Mesothelial cell of epicardium (in vitro differentiated cells): ENCODE measurements at regions not wholly inside any gene's neighbourhood (a gene's known extent, or its start where the extent isn't known, plus 50 kb on each side); places are given as distances from the start of the nearest gene placed in this dataset.

Experiments
- DNase-seq, 2 experiments: peaks; one replicate each; pipeline ENCODE4 v3.0.0; 2021; ENCODE audit warnings: low spot score in 2 of 2; ENCODE audit not compliant: unreplicated experiment in 2 of 2
- H3K27ac Mint-ChIP-seq: 2 replicates; pipeline ENCODE4 v1.8.0; 2021; ENCODE audit warnings: mixed read lengths
- H3K27me3 Mint-ChIP-seq: 2 replicates; pipeline ENCODE4 v1.8.0; 2021; ENCODE audit warnings: low read depth, mixed read lengths
- H3K36me3 Mint-ChIP-seq: 2 replicates; pipeline ENCODE4 v1.8.0; 2021; ENCODE audit warnings: mixed read lengths
- H3K4me1 Mint-ChIP-seq: 2 replicates; pipeline ENCODE4 v1.8.0; 2021; ENCODE audit warnings: mixed read lengths
- H3K4me3 Mint-ChIP-seq: 2 replicates; pipeline ENCODE4 v1.8.0; 2021; ENCODE audit warnings: mild to moderate bottlenecking, moderate library complexity, mixed read lengths
- H3K9me3 Mint-ChIP-seq: 2 replicates; pipeline ENCODE4 v1.8.0; 2021; ENCODE audit warnings: mixed read lengths
- TF ChIP-seq, protein P1 (sequence below): fragments of 200-600 bp; sonication (generic); IDR thresholded peaks from one replicate; pipeline ENCODE4 v1.5.0; 2021; ENCODE audit warnings: antibody characterized with exemption; ENCODE audit not compliant: unreplicated experiment

DNA sequence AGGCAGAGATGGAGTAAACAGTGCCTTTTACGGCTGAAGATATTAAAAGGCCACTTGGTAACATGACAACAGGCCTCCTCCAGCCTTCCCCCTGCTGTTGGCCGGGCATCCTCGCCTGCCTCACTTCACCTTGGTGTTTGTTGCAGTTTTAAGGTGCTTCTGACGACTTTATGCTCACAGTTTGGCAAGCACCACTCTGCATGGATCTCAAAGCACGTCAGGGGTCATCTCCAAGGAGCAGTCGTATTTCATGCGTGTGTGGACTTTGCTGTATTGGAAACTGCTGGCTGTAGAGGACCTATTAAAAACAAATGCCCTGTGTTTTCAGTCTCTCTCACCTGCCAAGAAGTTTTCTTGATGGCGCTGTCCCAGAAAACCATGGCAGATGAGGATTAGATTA is 483.1 kb downstream of the RPS24 start:
- no peaks in the 10 kb centered on the region for H3K36me3 Mint-ChIP-seq
- DNase-seq = no peak
- H3K27me3 Mint-ChIP-seq = no peaks in the 10 kb centered on the region
- H3K4me3 Mint-ChIP-seq = no peak overlapping the region
- no peak overlapping the region for H3K27ac Mint-ChIP-seq
- TF ChIP-seq, protein P1, sequence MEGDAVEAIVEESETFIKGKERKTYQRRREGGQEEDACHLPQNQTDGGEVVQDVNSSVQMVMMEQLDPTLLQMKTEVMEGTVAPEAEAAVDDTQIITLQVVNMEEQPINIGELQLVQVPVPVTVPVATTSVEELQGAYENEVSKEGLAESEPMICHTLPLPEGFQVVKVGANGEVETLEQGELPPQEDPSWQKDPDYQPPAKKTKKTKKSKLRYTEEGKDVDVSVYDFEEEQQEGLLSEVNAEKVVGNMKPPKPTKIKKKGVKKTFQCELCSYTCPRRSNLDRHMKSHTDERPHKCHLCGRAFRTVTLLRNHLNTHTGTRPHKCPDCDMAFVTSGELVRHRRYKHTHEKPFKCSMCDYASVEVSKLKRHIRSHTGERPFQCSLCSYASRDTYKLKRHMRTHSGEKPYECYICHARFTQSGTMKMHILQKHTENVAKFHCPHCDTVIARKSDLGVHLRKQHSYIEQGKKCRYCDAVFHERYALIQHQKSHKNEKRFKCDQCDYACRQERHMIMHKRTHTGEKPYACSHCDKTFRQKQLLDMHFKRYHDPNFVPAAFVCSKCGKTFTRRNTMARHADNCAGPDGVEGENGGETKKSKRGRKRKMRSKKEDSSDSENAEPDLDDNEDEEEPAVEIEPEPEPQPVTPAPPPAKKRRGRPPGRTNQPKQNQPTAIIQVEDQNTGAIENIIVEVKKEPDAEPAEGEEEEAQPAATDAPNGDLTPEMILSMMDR = no peak
- H3K9me3 Mint-ChIP-seq = no peaks in the 10 kb centered on the region
- H3K4me1 Mint-ChIP-seq = peaks cover 19% of the 10 kb centered on the region

DNA sequence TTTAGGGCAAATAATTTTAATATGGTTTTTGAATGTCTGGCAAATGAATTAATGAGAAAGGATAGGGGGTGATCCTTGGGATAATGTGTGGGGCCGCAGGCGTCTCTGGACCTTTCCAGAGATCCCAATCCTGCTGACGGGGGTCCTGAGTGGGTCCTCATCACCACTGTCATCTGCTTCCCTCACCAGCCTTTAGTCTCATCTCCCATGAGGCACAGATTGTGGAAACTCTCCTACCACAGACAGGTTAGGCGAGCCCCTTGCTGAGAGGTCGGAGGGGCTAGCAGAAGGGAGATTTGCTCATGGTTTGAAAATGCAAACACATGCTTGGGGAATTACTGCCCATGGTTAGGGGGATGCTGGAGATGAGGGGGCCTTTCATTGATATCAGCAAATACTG is 484.6 kb downstream of the RPS24 start:
- H3K9me3 Mint-ChIP-seq = no peaks in the 10 kb centered on the region
- no peaks in the 10 kb centered on the region for H3K27me3 Mint-ChIP-seq
- H3K4me1 Mint-ChIP-seq = peaks cover 19% of the 10 kb centered on the region
- no peak for DNase-seq
- H3K36me3 Mint-ChIP-seq = no peaks in the 10 kb centered on the region
- no peak overlapping the region for H3K4me3 Mint-ChIP-seq
- H3K27ac Mint-ChIP-seq = no peak overlapping the region
- TF ChIP-seq, protein P1 = no peak

DNA sequence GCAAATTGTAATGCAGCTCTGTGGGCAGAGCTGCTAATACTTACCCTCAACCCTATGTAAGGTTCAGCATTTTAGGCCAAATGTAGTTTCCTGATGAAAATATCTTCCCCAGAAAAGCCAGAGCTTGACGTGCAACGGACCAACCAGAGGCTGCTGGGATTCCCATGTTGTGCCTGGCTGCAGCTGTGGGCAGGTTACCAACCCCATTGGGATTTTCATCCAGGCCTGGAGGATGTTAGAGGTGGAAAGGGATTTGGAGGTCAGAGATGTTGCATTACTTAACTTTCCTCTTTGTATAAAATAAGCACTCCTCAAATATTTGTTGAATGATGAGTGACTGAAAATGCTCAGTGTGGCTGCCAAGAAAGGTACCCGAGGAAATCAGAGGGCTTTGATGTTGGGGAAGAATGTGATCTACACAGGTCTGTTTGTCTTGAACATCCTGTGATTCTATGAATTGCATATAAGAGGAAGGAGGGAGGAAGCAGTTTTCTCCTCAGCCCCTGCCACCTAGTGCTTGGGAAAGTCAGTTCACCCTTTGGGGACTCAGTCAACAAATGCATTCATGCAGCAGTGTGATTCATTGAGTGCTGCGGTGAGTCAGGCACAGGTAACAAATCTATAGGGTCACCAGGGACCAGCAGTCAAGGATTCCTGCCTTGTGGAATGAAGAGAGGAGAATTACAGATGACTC is 487.2 kb downstream of the RPS24 start:
- peaks cover 5% of the 10 kb centered on the region for H3K9me3 Mint-ChIP-seq
- H3K36me3 Mint-ChIP-seq = peaks cover 2% of the 10 kb centered on the region
- TF ChIP-seq, protein P1 = peak; percentile 12
- no peaks in the 10 kb centered on the region for H3K27me3 Mint-ChIP-seq
- H3K27ac Mint-ChIP-seq = peak overlapping the region; percentile 67
- no peak for DNase-seq
- H3K4me3 Mint-ChIP-seq = no peak overlapping the region
- H3K4me1 Mint-ChIP-seq = peaks cover 20% of the 10 kb centered on the region

DNA sequence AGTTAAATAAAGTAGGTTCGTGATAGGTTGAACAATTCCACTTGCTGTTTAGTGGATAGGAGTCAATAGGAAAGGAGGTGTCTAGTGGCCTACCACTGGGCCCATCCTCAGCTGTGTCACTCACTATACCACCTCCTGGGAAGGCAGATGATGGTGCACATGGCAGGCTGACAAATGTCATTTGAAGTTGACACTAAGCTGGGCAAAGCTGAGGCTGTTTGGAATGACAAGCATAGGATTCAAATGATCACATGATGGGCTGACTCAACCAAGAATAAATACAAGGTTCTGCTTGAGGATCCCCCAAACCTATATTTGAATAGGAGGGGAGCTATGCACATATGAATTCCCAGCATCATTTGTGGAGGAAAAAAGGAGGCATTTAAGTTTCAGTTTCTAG is 489.8 kb downstream of the RPS24 start:
- no peak overlapping the region for H3K4me3 Mint-ChIP-seq
- TF ChIP-seq, protein P1 = no peak
- H3K4me1 Mint-ChIP-seq = peaks cover 10% of the 10 kb centered on the region
- no peaks in the 10 kb centered on the region for H3K27me3 Mint-ChIP-seq
- DNase-seq = peak in 1 of 2 experiments; percentile 5
- H3K9me3 Mint-ChIP-seq = peaks cover 9% of the 10 kb centered on the region
- no peak overlapping the region for H3K27ac Mint-ChIP-seq
- H3K36me3 Mint-ChIP-seq = peaks cover 5% of the 10 kb centered on the region

DNA sequence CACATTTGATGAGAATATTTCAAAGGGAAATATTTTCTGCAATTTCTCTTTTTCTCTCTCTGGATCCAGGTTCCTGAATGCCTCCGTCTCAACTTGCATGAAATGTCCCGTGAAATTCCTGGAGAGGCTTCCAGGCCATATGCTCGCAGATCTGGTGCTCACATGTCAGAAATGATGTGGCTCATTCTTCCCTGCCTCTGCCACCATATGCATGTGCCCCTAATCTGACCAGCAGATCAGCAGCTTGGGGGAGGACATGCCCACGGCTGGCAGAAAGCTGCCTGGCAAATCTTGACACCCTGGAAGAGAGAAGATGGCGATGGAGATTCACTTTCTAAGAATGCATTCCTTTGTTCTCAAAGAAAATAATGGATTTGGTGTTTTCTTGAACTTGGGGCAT is 490.7 kb downstream of the RPS24 start:
- H3K27me3 Mint-ChIP-seq = no peaks in the 10 kb centered on the region
- TF ChIP-seq, protein P1 = no peak
- DNase-seq = no peak
- H3K27ac Mint-ChIP-seq = no peak overlapping the region
- H3K36me3 Mint-ChIP-seq = peaks cover 5% of the 10 kb centered on the region
- peaks cover 9% of the 10 kb centered on the region for H3K9me3 Mint-ChIP-seq
- H3K4me1 Mint-ChIP-seq = peaks cover 10% of the 10 kb centered on the region
- no peak overlapping the region for H3K4me3 Mint-ChIP-seq
